Spleen (tissue), 11 donors: ENCODE measurements at regions not wholly inside any gene's neighbourhood (a gene's known extent, or its start where the extent isn't known, plus 50 kb on each side); places are given as distances from the start of the nearest gene placed in this dataset.

Experiments used
- DNase-seq: peaks from one replicate; pipeline ENCODE4 v3.0.0-alpha.2; 2020
- H3K27ac ChIP-seq, 8 donors: fragments of 200-600 bp; sonication (generic) in 7 of 8; 1 replicate in 4 of 8; 2 replicates in 4 of 8; pipeline versions ENCODE4 v1.5.0 to v1.8.0; 2016 to 2021; ENCODE audit warnings: inconsistent platforms in 4 of 8, mild to moderate bottlenecking in 4 of 8, moderate library complexity in 1 of 8
- H3K27me3 ChIP-seq, 7 donors: fragments of 200-600 bp; sonication (generic) in 6 of 7; replicated peaks in 1 of 7; 1 replicate in 4 of 7; 2 replicates in 3 of 7; pipeline versions ENCODE4 v1.5.0 to v1.8.0; 2016 to 2021; ENCODE audit warnings: inconsistent platforms in 3 of 7, mild to moderate bottlenecking in 1 of 7
- H3K36me3 ChIP-seq, 6 donors: fragments of 200-600 bp; sonication (generic) in 5 of 6; 1 replicate in 4 of 6; 2 replicates in 2 of 6; pipeline versions ENCODE4 v1.5.0 to v1.8.0; 2016 to 2021; ENCODE audit warnings: inconsistent platforms in 2 of 6
- H3K4me1 ChIP-seq, 6 donors: fragments of 200-600 bp; sonication (generic) in 5 of 6; 1 replicate in 3 of 6; 2 replicates in 3 of 6; pipeline versions ENCODE4 v1.5.0 to v1.8.0; 2016 to 2021; ENCODE audit warnings: inconsistent platforms in 3 of 6
- H3K4me3 ChIP-seq, 8 donors: fragments of 200-600 bp; sonication (generic) in 7 of 8; 1 replicate in 4 of 8; 2 replicates in 4 of 8; pipeline versions ENCODE4 v1.5.0 to v1.8.0; 2016 to 2021; ENCODE audit warnings: inconsistent platforms in 4 of 8, mild to moderate bottlenecking in 4 of 8, moderate library complexity in 2 of 8
- H3K9me3 ChIP-seq, 8 donors: fragments of 200-600 bp; sonication (generic) in 7 of 8; 1 replicate in 4 of 8; 2 replicates in 4 of 8; pipeline versions ENCODE4 v1.5.0 to v1.8.0; 2016 to 2021; ENCODE audit warnings: inconsistent platforms in 4 of 8
- CTCF ChIP-seq, 11 experiments: fragments of 200-600 bp in 7 of 11; fragments of 450-650 bp in 4 of 11; sonication (generic) in 4 of 11; IDR thresholded peaks in 8 of 11; conservative IDR thresholded peaks in 3 of 11; 1 replicate in 7 of 11; 2 replicates in 4 of 11; pipeline versions ENCODE4 v1.4.0 to v1.8.0; 2016 to 2021; ENCODE audit warnings: antibody characterized with exemption in 11 of 11, inconsistent platforms in 4 of 11, mild to moderate bottlenecking in 1 of 11
- POLR2A ChIP-seq, 3 donors: fragments of 450-650 bp; IDR thresholded peaks; one replicate each; pipeline ENCODE4 v1.5.1; 2017; ENCODE audit warnings: antibody characterized with exemption in 3 of 3, mild to moderate bottlenecking in 1 of 3
- POLR2AphosphoS5 ChIP-seq, 3 donors: sonication (generic); formaldehyde crosslinking; IDR thresholded peaks; one replicate each; pipeline ENCODE4 v1.5.1; 2017; ENCODE audit warnings: antibody characterized with exemption in 3 of 3
- WGBS, 5 donors: extraction: QIAGEN DNeasy Blood & Tissue Kit in 3 of 5; methylation state at CpG; one replicate each; pipeline versions ENCODE4 v1.1.5 to v1.1.7; 2013 to 2018; 5-methylcytosine and 5-hydroxymethylcytosine counted together
- intact Hi-C: fragments of 100-400 bp; cut with DNase I; formaldehyde crosslinking; loops from one replicate; pipeline ENCODE4 v1.15.0; 2023; ENCODE audit warnings: low total_unique reads
- donor health status: healthy with polysubstance abuse.
- donor health status: DM: no; HTN: no; CAD: no; lungs with moderate emphysema.
- donor health status: DM: no; HTN: no; CAD: no.
- donor health status: Bipolar disorder and iron deficiency.
- donor health status: healthy.
- donor health status: DM: no; HTN: no; CAD: no.
- donor health status: DM: yes; HTN: yes; CAD: no.

- Histone ChIP-seq H3K27me3 (no peaks in the 10 kb centered on the region), H3K4me3 (no peak overlapping the region), H3K27ac (no peak overlapping the region), H3K36me3 (no peaks in the 10 kb centered on the region), H3K9me3 (peaks cover 0 to 22% (median 0%) of the 10 kb centered on the region in 8 donors), H3K4me1 (peaks cover 0 to 29% (median 8%) of the 10 kb centered on the region in 6 donors)
- intact Hi-C loops = no loop called here
- TF ChIP-seq CTCF (IDR thresholded peaks at IDR 0.05 in 8 of 11, conservative IDR thresholded peaks at IDR 0.05 in 3 of 11) (no peak), POLR2AphosphoS5 (IDR thresholded peaks at IDR 0.05) (no peak), POLR2A (IDR thresholded peaks at IDR 0.05) (no peak)
- DNase-seq = no peak
- 44 to 78% (median 68%) methylated on average over 2 of the region's 2 CpGs for WGBS, 5 donors
These were observed 108.8 kb downstream of the ZFP36L2 start for GRCh38 chr2:43117521-43118143.

GRCh38 chr2:43116988-43117387, 109.4 kb downstream of the ZFP36L2 start:
- intact Hi-C loops = no loop called here
- Histone ChIP-seq H3K4me3 (no peak overlapping the region), H3K36me3 (no peaks in the 10 kb centered on the region), H3K27me3 (no peaks in the 10 kb centered on the region), H3K9me3 (peaks cover 0 to 22% (median 0%) of the 10 kb centered on the region in 8 donors), H3K27ac (no peak overlapping the region), H3K4me1 (peaks cover 0 to 25% (median 8%) of the 10 kb centered on the region in 6 donors)
- DNase-seq = no peak
- TF ChIP-seq POLR2AphosphoS5 (IDR thresholded peaks at IDR 0.05) (no peak), POLR2A (IDR thresholded peaks at IDR 0.05) (no peak), CTCF (IDR thresholded peaks at IDR 0.05 in 8 of 11, conservative IDR thresholded peaks at IDR 0.05 in 3 of 11) (no peak)
- whole genome bisulfite sequencing, 5 donors = 79 to 96% (median 93%) methylated on average over 3 of the region's 3 CpGs

- Histone ChIP-seq H3K27me3 (no peaks in the 10 kb centered on the region), H3K4me3 (no peak overlapping the region), H3K27ac (no peak overlapping the region), H3K4me1 (peaks cover 0 to 25% (median 9%) of the 10 kb centered on the region in 6 donors), H3K36me3 (no peaks in the 10 kb centered on the region), H3K9me3 (peaks cover 0 to 22% (median 0%) of the 10 kb centered on the region in 8 donors)
- DNase-seq = no peak
- 77 to 92% (median 82%) methylated on average over 5 of the region's 5 CpGs for WGBS, 5 donors
- intact Hi-C loops = no loop called here
- TF ChIP-seq POLR2A (IDR thresholded peaks at IDR 0.05) (no peak), POLR2AphosphoS5 (IDR thresholded peaks at IDR 0.05) (no peak), CTCF (IDR thresholded peaks at IDR 0.05 in 8 of 11, conservative IDR thresholded peaks at IDR 0.05 in 3 of 11) (no peak)
These were observed 110.5 kb downstream of the ZFP36L2 start for GRCh38 chr2:43115881-43116280.

GRCh38 chr2:43114210-43114609, 112.2 kb downstream of the ZFP36L2 start:
- no peak overlapping the region for H3K4me3 ChIP-seq
- no peak for DNase-seq
- H3K27ac ChIP-seq = no peak overlapping the region
- no peaks in the 10 kb centered on the region for H3K36me3 ChIP-seq
- intact Hi-C loops = no loop called here
- H3K4me1 ChIP-seq = peaks cover 5 to 42% (median 23%) of the 10 kb centered on the region in 6 donors
- H3K9me3 ChIP-seq = peaks cover 0 to 14% (median 0%) of the 10 kb centered on the region in 8 donors
- no peaks in the 10 kb centered on the region for H3K27me3 ChIP-seq
- TF ChIP-seq CTCF (IDR thresholded peaks at IDR 0.05 in 8 of 11, conservative IDR thresholded peaks at IDR 0.05 in 3 of 11) (no peak), POLR2AphosphoS5 (IDR thresholded peaks at IDR 0.05) (no peak)
